HEK293T (cell line): ENCODE measurements at regions not wholly inside any gene's neighbourhood (a gene's known extent, or its start where the extent isn't known, plus 50 kb on each side); places are given as distances from the start of the nearest gene placed in this dataset.

Source experiments
- CTCF ChIA-PET: fragments of 350-600 bp; formaldehyde crosslinking; extraction: SDS; loops from one replicate; lab custom pipeline; 2021; ENCODE audit warnings: antibody characterized with exemption, inconsistent platforms; lab: Yijun Ruan, JAX
- POLR2A ChIA-PET: fragments of 350-600 bp; formaldehyde crosslinking; extraction: SDS; loops from one replicate; lab custom pipeline; 2020; ENCODE audit warnings: antibody characterized with exemption, inconsistent platforms; lab: Yijun Ruan, JAX
- DNase-seq: peaks from one replicate; pipeline ENCODE4 v3.0.0; 2012; ENCODE audit warnings: mixed read lengths; ENCODE audit errors: extremely low spot score
- ARNT ChIP-seq: fragments of 450-650 bp; IDR thresholded peaks from 2 replicates; pipeline ENCODE4 v1.6.1; 2017; ENCODE audit warnings: mild to moderate bottlenecking
- BHLHE40 ChIP-seq: fragments of 450-650 bp; IDR thresholded peaks from 2 replicates; pipeline ENCODE4 v1.6.1; 2016; ENCODE audit warnings: mild to moderate bottlenecking, moderate library complexity, borderline replicate concordance
- CTBP1 ChIP-seq: fragments of 450-650 bp; IDR thresholded peaks from 2 replicates; pipeline ENCODE4 v1.6.1; 2016; ENCODE audit warnings: borderline replicate concordance
- ELF4 ChIP-seq: fragments of 450-650 bp; IDR thresholded peaks from 2 replicates; pipeline ENCODE4 v1.6.1; 2017; ENCODE audit warnings: antibody characterized with exemption
- FOXA1 ChIP-seq: fragments of 450-650 bp; IDR thresholded peaks from 2 replicates; pipeline ENCODE4 v1.6.1; 2016; ENCODE audit warnings: mild to moderate bottlenecking
- FOXK2 ChIP-seq: fragments of 450-650 bp; IDR thresholded peaks from 2 replicates; pipeline ENCODE4 v1.6.1; 2016; ENCODE audit warnings: mild to moderate bottlenecking
- FOXM1 ChIP-seq: fragments of 450-650 bp; IDR thresholded peaks from 2 replicates; pipeline ENCODE4 v1.6.1; 2017; ENCODE audit warnings: mild to moderate bottlenecking, borderline replicate concordance
- HDGF ChIP-seq: fragments of 450-650 bp; IDR thresholded peaks from 2 replicates; pipeline ENCODE4 v1.6.1; 2017; ENCODE audit warnings: antibody characterized with exemption, borderline replicate concordance
- L3MBTL2 ChIP-seq: fragments of 450-650 bp; conservative IDR thresholded peaks from 2 replicates; pipeline ENCODE4 v1.6.1; 2016; ENCODE audit warnings: mild to moderate bottlenecking
- LEF1 ChIP-seq: fragments of 450-650 bp; IDR thresholded peaks from 2 replicates; pipeline ENCODE4 v1.6.1; 2017; ENCODE audit warnings: mild to moderate bottlenecking, borderline replicate concordance
- NFRKB ChIP-seq: fragments of 450-650 bp; IDR thresholded peaks from 2 replicates; pipeline ENCODE4 v1.6.1; 2016; ENCODE audit warnings: mild to moderate bottlenecking, moderate library complexity
- SP1 ChIP-seq: fragments of 450-650 bp; IDR thresholded peaks from 2 replicates; pipeline ENCODE4 v1.6.1; 2017
- SUZ12 ChIP-seq: fragments of 450-650 bp; IDR thresholded peaks from 2 replicates; pipeline ENCODE4 v1.6.1; 2016; ENCODE audit warnings: mild to moderate bottlenecking
- TARDBP ChIP-seq: fragments of 450-650 bp; IDR thresholded peaks from 2 replicates; pipeline ENCODE4 v1.6.1; 2016
- ZNF384 ChIP-seq: fragments of 450-650 bp; IDR thresholded peaks from 2 replicates; pipeline ENCODE4 v1.6.1; 2016
- TF ChIP-seq, protein P1 (sequence below): fragments of 450-650 bp; IDR thresholded peaks from 2 replicates; pipeline ENCODE4 v1.6.1; 2016

- DNase-seq, result no peak
- POLR2A ChIA-PET, result no interaction called here
- CTCF ChIA-PET, result no interaction called here
- no peak for TF ChIP-seq ARNT
- no peak for TF ChIP-seq FOXA1
- no peak for TF ChIP-seq FOXK2
- no peak for TF ChIP-seq CTBP1
- no peak for TF ChIP-seq ELF4
- TF ChIP-seq SUZ12, result no peak
- TF ChIP-seq FOXM1, result no peak
- TF ChIP-seq NFRKB, result no peak
- no peak for TF ChIP-seq ZNF384
- TF ChIP-seq, protein P1, sequence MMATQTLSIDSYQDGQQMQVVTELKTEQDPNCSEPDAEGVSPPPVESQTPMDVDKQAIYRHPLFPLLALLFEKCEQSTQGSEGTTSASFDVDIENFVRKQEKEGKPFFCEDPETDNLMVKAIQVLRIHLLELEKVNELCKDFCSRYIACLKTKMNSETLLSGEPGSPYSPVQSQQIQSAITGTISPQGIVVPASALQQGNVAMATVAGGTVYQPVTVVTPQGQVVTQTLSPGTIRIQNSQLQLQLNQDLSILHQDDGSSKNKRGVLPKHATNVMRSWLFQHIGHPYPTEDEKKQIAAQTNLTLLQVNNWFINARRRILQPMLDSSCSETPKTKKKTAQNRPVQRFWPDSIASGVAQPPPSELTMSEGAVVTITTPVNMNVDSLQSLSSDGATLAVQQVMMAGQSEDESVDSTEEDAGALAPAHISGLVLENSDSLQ, result no peak
Measured at GRCh38 chr14:71704210-71704609, 228.0 kb upstream of the RGS6 start.

DNA sequence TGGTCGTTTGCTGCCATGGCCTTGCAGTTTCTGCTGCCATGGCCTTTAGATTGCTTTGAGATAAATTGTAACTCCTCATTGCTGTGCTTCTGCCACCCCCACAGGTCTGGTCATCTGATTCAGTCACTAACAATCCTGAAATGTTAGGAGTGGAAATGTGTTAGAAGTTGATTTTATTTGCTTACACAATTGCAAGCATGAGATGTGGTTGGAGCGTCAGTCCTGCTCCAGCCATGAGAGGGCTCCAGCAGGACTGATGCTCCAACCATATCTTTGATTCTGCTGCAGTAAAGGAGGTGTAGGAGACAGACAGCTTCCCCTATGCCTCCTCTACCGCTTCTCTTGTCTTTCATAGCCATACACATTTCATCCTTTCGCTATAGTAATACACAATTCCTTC lies 226.8 kb upstream of the RGS6 start:
- DNase-seq, result no peak
- TF ChIP-seq SP1 (no peak), FOXM1 (no peak), BHLHE40 (no peak), ELF4 (no peak), CTBP1 (no peak), SUZ12 (no peak)
- TF ChIP-seq, protein P1, result no peak
- POLR2A ChIA-PET, result no interaction called here
- CTCF ChIA-PET, result no interaction called here

DNA sequence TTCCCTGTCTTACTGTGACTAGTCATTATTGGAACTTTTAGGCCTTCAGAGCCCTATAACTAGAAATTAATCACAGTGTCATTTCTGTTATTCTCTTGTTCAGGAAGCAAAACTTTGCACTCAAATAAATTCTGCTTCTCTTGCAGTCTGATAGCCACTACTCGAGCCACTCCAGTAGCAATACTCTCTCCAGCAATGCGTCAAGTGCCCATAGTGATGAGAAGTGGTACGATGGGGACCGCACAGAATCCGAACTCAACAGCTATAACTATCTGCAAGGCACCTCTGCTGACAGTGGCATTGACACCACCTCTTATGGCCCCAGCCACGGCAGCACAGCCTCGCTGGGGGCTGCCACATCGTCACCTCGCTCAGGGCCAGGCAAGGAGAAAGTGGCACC lies 223.2 kb upstream of the RGS6 start:
- ChIA-PET POLR2A (no interaction called here), CTCF (no interaction called here)
- no peak for TF ChIP-seq FOXM1
- no peak for TF ChIP-seq SP1
- no peak for TF ChIP-seq LEF1
- TF ChIP-seq TARDBP, result no peak
- no peak for TF ChIP-seq FOXK2
- TF ChIP-seq BHLHE40, result no peak
- no peak for TF ChIP-seq ZNF384
- no peak for TF ChIP-seq NFRKB
- no peak for TF ChIP-seq SUZ12
- TF ChIP-seq FOXA1, result no peak
- no peak for TF ChIP-seq ELF4
- TF ChIP-seq HDGF, result no peak
- no peak for TF ChIP-seq CTBP1
- no peak for TF ChIP-seq L3MBTL2
- no peak for TF ChIP-seq ARNT
- TF ChIP-seq, protein P1, result no peak
- DNase-seq, result no peak

DNA sequence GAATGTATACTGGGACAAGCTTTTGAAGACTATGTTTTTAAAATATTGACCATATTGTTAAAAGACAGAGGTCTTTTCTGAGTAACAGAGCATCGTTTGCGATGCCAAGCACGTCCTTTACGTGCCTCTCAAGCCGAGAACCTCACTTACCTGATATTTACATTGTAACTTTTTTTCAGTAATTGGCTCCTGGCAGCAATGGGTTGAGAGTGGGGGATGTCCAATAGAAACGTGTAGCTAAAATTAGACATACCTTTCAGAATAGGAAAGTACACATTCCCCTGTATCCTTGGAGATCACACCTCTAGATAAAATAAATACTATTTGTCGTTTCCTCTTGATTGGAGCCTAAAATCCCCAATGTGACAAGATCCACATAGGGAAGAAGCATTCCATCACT lies 222.2 kb upstream of the RGS6 start:
- POLR2A ChIA-PET, result no interaction called here
- no peak for DNase-seq
- TF ChIP-seq ARNT (no peak), HDGF (no peak), NFRKB (no peak), FOXM1 (no peak), SUZ12 (no peak)
- CTCF ChIA-PET, result no interaction called here

GRCh38 chr14:71711125-71711524 lies 221.1 kb upstream of the RGS6 start:
- ChIA-PET POLR2A (no interaction called here), CTCF (no interaction called here)
- no peak for TF ChIP-seq FOXK2
- TF ChIP-seq SUZ12, result no peak
- TF ChIP-seq NFRKB, result no peak
- TF ChIP-seq L3MBTL2, result no peak
- TF ChIP-seq, protein P1, result no peak
- no peak for TF ChIP-seq FOXA1
- no peak for TF ChIP-seq ELF4
- TF ChIP-seq BHLHE40, result no peak
- TF ChIP-seq SP1, result no peak
- TF ChIP-seq LEF1, result no peak
- no peak for TF ChIP-seq TARDBP
- no peak for TF ChIP-seq ARNT
- TF ChIP-seq CTBP1, result no peak
- no peak for TF ChIP-seq ZNF384
- no peak for TF ChIP-seq FOXM1
- no peak for TF ChIP-seq HDGF
- no peak for DNase-seq

GRCh38 chr14:71711619-71712018 lies 220.6 kb upstream of the RGS6 start:
- DNase-seq, result no peak
- TF ChIP-seq FOXA1, result no peak
- CTCF ChIA-PET, result no interaction called here
- POLR2A ChIA-PET, result no interaction called here

DNA sequence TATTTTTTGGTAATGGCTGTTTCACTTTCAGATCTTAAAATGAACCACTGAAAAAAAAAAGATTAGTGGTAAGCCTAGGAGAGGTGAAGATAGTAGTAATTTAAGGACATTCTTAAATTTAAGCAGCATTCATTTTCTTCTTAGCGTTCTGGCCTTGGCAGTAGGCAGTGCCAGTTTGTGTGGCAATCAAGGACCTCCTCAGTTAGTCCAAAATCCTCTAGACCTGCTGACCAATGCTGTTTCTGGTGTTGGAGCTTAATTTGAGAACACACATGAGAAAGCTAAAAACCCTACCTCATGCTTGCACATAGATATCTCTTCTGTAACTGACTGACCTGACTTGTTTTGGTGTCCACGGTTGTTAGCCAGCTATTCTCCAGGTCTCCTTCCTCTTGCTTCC lies 219.8 kb upstream of the RGS6 start:
- POLR2A ChIA-PET, result no interaction called here
- CTCF ChIA-PET, result no interaction called here
- no peak for TF ChIP-seq SUZ12
- TF ChIP-seq NFRKB, result no peak
- no peak for TF ChIP-seq L3MBTL2
- TF ChIP-seq FOXA1, result no peak
- DNase-seq, result no peak
